ENCODE measurements at regions not wholly inside any gene's neighbourhood (a gene's known extent, or its start where the extent isn't known, plus 50 kb on each side); places are given as distances from the start of the nearest gene placed in this dataset.

DNA sequence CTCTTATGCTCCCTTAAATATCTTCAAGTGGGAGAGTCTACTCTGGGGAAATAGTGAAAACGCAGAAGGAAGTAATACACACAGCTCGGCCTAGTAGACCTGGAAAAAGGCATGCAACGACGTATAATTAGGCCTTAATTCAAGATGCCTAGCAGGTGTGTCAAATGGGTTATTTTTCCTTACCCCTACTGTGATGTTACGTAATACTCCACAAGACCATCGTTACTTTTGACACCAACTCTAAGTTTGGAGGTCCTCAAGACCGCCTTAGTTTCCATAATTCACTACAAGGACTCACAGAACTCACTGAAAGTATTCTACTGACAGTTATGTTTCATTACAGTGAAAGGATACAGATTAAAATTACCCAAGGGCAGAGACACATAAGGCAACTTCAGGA is 1024.3 kb upstream of the MAP3K7 start:
- intact Hi-C loops (cut with DNase I; ENCODE audit: low total_unique reads): no loop called here
- no peak overlapping the region for H3K27ac ChIP-seq
- DNase-seq: no peak
- no peaks in the 10 kb centered on the region for H3K36me3 ChIP-seq
- H3K4me3 ChIP-seq: no peak overlapping the region
- H3K4me1 ChIP-seq: no peaks in the 10 kb centered on the region
- H3K27me3 ChIP-seq: no peaks in the 10 kb centered on the region
- TF ChIP-seq CTCF (IDR thresholded peaks at IDR 0.05): no peak
- no peaks in the 10 kb centered on the region for H3K9me3 ChIP-seq

DNA sequence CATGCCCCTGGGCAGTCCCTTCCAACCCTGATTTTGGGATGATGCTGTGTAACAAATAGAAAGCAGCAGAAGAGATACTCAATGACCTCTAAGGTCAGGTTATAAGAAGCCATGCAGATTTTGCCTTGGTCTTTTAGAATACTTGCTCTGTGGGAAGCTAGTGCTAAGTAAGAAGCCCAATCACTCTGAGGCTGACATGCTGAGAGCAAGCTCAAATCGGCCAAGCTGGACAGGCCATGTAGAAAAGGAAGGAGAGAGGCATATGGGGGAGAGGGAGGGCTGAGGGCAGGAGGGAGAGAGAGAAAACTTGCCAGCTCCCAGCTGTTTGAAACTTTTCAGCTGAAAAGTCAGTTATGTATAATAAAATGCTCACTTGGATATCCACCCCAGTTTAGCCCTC is 1021.6 kb upstream of the MAP3K7 start:
- DNase-seq: no peak
- no peak overlapping the region for H3K27ac ChIP-seq
- no peak for TF ChIP-seq CTCF (IDR thresholded peaks at IDR 0.05)
- no peaks in the 10 kb centered on the region for H3K9me3 ChIP-seq
- intact Hi-C loops (cut with DNase I; ENCODE audit: low total_unique reads): no loop called here
- no peak overlapping the region for H3K4me3 ChIP-seq
- H3K4me1 ChIP-seq: no peaks in the 10 kb centered on the region
- H3K27me3 ChIP-seq: no peaks in the 10 kb centered on the region
- H3K36me3 ChIP-seq: no peaks in the 10 kb centered on the region

DNA sequence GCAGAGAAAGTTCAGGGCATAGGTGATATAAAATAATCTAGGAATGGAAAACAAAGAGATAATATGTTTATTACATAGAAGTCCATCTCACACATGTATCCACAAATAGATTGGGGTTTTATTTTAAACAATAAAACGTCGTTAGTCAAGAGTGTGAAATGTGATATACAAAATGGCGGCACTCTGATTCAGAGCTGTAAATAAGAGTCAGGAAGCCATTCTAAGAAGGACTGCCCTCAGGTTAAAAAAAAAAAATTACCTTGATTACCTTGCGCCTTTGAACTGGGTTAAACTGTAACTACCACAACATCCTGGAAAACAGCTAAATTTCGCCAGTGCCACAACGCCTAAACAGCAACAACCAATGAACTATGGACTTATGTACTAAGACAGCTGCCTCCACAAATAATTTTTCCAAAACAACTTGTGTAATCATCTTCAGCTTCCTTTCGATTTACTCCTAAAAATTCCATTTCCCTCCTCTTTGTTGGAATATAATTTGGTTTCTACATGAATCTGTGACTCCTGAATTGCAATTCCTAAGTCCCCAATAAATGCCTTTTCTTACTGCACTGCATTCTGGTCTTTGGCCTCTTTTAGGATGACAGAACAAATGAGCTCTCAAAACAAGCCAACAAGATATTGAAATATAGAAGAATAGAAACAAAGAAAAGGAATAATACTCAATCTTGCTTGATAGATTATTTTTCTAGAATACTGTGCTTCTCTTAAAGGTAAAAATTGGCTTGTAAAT is 1019.5 kb upstream of the MAP3K7 start:
- intact Hi-C loops (cut with DNase I; ENCODE audit: low total_unique reads): no loop called here
- H3K27me3 ChIP-seq: no peaks in the 10 kb centered on the region
- H3K27ac ChIP-seq: no peak overlapping the region
- no peaks in the 10 kb centered on the region for H3K4me1 ChIP-seq
- no peak overlapping the region for H3K4me3 ChIP-seq
- DNase-seq: no peak
- H3K36me3 ChIP-seq: no peaks in the 10 kb centered on the region
- TF ChIP-seq CTCF (IDR thresholded peaks at IDR 0.05): no peak
- no peaks in the 10 kb centered on the region for H3K9me3 ChIP-seq

DNA sequence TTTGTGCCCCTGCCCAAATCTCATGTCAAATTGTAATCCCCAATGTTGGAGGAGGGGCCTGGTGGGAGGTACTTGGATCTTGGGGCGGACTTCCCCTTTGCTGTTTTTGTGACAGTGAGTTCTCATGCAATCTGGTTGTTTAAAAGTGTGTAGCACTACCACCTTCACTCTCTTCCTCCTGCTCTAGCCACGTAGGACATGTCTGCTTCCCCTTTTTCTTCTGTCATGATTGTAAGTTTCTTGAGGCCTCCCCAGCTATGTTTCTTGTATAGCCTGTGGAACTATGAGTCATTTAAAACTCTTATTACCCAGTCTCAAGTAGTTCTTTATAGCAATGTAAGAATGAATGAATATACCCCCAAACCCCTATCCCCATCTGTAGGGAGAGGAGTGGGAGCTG is 1013.7 kb upstream of the MAP3K7 start:
- no peaks in the 10 kb centered on the region for H3K27me3 ChIP-seq
- no peaks in the 10 kb centered on the region for H3K4me1 ChIP-seq
- TF ChIP-seq CTCF (IDR thresholded peaks at IDR 0.05): no peak
- no peak overlapping the region for H3K27ac ChIP-seq
- intact Hi-C loops (cut with DNase I; ENCODE audit: low total_unique reads): no loop called here
- no peaks in the 10 kb centered on the region for H3K36me3 ChIP-seq
- no peak for DNase-seq
- no peak overlapping the region for H3K4me3 ChIP-seq
- H3K9me3 ChIP-seq: no peaks in the 10 kb centered on the region

DNA sequence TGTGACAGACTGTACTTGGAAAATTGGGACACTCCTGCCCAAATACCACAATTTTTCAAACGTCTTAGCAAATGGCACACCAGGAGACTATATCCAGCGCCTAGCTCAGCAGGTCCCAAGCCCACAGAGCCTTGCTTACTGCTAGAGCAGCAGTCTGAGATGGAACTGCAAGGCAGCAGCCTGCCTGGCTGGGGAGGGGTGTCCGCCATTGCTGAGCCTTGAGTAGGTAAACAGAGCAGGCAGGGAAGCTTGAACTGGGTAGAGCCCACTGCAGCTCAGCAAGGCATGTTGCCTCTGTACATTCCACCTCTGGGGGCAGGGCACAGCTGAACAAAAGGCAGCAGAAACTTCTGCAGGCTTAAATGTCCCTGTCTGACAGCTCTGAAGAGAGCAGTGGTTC is 1003.3 kb upstream of the MAP3K7 start:
- no peak for DNase-seq
- H3K4me1 ChIP-seq: no peaks in the 10 kb centered on the region
- H3K4me3 ChIP-seq: no peak overlapping the region
- H3K27ac ChIP-seq: no peak overlapping the region
- no peak for TF ChIP-seq CTCF (IDR thresholded peaks at IDR 0.05)
- no peaks in the 10 kb centered on the region for H3K36me3 ChIP-seq
- H3K9me3 ChIP-seq: no peaks in the 10 kb centered on the region
- intact Hi-C loops (cut with DNase I; ENCODE audit: low total_unique reads): no loop called here
- no peaks in the 10 kb centered on the region for H3K27me3 ChIP-seq

GRCh38 chr6:91580635-91581034 is 993.8 kb upstream of the MAP3K7 start:
- no peak for DNase-seq
- no peaks in the 10 kb centered on the region for H3K4me1 ChIP-seq
- H3K27me3 ChIP-seq: no peaks in the 10 kb centered on the region
- intact Hi-C loops (cut with DNase I; ENCODE audit: low total_unique reads): no loop called here
- H3K36me3 ChIP-seq: no peaks in the 10 kb centered on the region
- H3K9me3 ChIP-seq: no peaks in the 10 kb centered on the region
- TF ChIP-seq CTCF (IDR thresholded peaks at IDR 0.05): no peak
- no peak overlapping the region for H3K27ac ChIP-seq
- H3K4me3 ChIP-seq: no peak overlapping the region
